Gastroesophageal sphincter (tissue), 3 donors: ENCODE measurements at regions not wholly inside any gene's neighbourhood (a gene's known extent, or its start where the extent isn't known, plus 50 kb on each side); places are given as distances from the start of the nearest gene placed in this dataset.

Experiments used
- EP300 ChIP-seq: sonication (generic); formaldehyde crosslinking; IDR thresholded peaks from one replicate; pipeline ENCODE4 v1.6.1; 2017; ENCODE audit warnings: antibody characterized with exemption, mild to moderate bottlenecking
- POLR2A ChIP-seq, 2 donors: fragments of 450-650 bp; IDR thresholded peaks; one replicate each; pipeline ENCODE4 v1.6.1; 2017; ENCODE audit warnings: antibody characterized with exemption in 2 of 2, mild to moderate bottlenecking in 2 of 2, moderate library complexity in 1 of 2
- POLR2AphosphoS5 ChIP-seq: sonication (generic); formaldehyde crosslinking; IDR thresholded peaks from one replicate; pipeline ENCODE4 v1.6.1; 2017; ENCODE audit warnings: antibody characterized with exemption
- TF ChIP-seq, protein P1 (sequence below), 4 experiments: fragments of 200-600 bp in 2 of 4; fragments of 450-650 bp in 2 of 4; sonication (generic) in 1 of 4; IDR thresholded peaks; one replicate each; pipeline ENCODE4 v1.5.1; 2017 to 2019; ENCODE audit warnings: antibody characterized with exemption in 4 of 4, mild to moderate bottlenecking in 2 of 4, moderate library complexity in 2 of 4

DNA sequence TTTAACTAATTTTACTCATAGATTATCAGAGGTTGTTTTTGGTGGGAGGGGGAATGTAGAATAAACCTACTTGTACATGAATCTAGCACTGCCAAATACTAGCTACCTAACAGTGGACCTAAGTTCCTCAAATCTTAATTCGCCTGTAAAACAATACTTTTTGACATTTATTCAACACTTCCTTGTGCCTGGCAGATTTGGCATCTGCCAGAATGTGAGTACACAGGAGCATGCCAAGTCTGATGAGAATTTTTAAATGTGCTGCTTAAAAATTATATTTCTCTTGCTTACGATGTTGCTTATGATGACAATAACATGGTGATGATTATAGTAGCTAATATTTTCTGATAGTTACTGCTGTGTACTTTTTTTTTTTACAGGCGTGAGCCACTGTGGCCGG is 240.2 kb upstream of the STARD13 start:
- TF ChIP-seq, protein P1, sequence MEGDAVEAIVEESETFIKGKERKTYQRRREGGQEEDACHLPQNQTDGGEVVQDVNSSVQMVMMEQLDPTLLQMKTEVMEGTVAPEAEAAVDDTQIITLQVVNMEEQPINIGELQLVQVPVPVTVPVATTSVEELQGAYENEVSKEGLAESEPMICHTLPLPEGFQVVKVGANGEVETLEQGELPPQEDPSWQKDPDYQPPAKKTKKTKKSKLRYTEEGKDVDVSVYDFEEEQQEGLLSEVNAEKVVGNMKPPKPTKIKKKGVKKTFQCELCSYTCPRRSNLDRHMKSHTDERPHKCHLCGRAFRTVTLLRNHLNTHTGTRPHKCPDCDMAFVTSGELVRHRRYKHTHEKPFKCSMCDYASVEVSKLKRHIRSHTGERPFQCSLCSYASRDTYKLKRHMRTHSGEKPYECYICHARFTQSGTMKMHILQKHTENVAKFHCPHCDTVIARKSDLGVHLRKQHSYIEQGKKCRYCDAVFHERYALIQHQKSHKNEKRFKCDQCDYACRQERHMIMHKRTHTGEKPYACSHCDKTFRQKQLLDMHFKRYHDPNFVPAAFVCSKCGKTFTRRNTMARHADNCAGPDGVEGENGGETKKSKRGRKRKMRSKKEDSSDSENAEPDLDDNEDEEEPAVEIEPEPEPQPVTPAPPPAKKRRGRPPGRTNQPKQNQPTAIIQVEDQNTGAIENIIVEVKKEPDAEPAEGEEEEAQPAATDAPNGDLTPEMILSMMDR (IDR thresholded peaks at IDR 0.05), result no peak
- TF ChIP-seq POLR2A (IDR thresholded peaks at IDR 0.05) (no peak), POLR2AphosphoS5 (no peak), EP300 (no peak)
